Gastroesophageal sphincter (tissue), 3 donors: ENCODE measurements at regions not wholly inside any gene's neighbourhood (a gene's known extent, or its start where the extent isn't known, plus 50 kb on each side); places are given as distances from the start of the nearest gene placed in this dataset.

ENCODE experiments used
- CTCF ChIP-seq, 4 experiments: fragments of 200-600 bp in 2 of 4; fragments of 450-650 bp in 2 of 4; sonication (generic) in 1 of 4; IDR thresholded peaks; one replicate each; pipeline ENCODE4 v1.5.1; 2017 to 2019; ENCODE audit warnings: antibody characterized with exemption in 4 of 4, mild to moderate bottlenecking in 2 of 4, moderate library complexity in 2 of 4
- EP300 ChIP-seq: sonication (generic); formaldehyde crosslinking; IDR thresholded peaks from one replicate; pipeline ENCODE4 v1.6.1; 2017; ENCODE audit warnings: antibody characterized with exemption, mild to moderate bottlenecking

- TF ChIP-seq CTCF (IDR thresholded peaks at IDR 0.05) (no peak), EP300 (no peak)
These were observed 205.8 kb downstream of the DEPDC1B start for GRCh38 chr5:60494144-60494543.
